BE2C (cell line): ENCODE measurements at regions not wholly inside any gene's neighbourhood (a gene's known extent, or its start where the extent isn't known, plus 50 kb on each side); places are given as distances from the start of the nearest gene placed in this dataset.

ENCODE experiments used
- DNase-seq: peaks from one replicate; pipeline ENCODE4 v3.0.0-alpha.2; 2020
- H3K27me3 ChIP-seq: fragments of 250-450 bp; sonication (Bioruptor Pico); 2 replicates; pipeline ENCODE4 v1.5.1; 2020; ENCODE audit warnings: mild to moderate bottlenecking
- H3K36me3 ChIP-seq: fragments of 250-450 bp; sonication (Bioruptor Pico); 2 replicates; pipeline ENCODE4 v1.5.1; 2020; ENCODE audit warnings: mild to moderate bottlenecking
- H3K4me1 ChIP-seq: fragments of 250-450 bp; sonication (Bioruptor Pico); 2 replicates; pipeline ENCODE4 v1.5.1; 2020
- H3K4me3 ChIP-seq: 2 replicates; pipeline ENCODE4 v1.5.1; 2011; ENCODE audit warnings: low read depth, low read length
- H3K9me3 ChIP-seq: fragments of 250-450 bp; sonication (Bioruptor Pico); 2 replicates; pipeline ENCODE4 v1.5.1; 2020
- TF ChIP-seq, protein P1 (sequence below): IDR thresholded peaks from 2 replicates; pipeline ENCODE4 v1.5.1; 2012; ENCODE audit warnings: mild to moderate bottlenecking, low read depth, low read length

DNA sequence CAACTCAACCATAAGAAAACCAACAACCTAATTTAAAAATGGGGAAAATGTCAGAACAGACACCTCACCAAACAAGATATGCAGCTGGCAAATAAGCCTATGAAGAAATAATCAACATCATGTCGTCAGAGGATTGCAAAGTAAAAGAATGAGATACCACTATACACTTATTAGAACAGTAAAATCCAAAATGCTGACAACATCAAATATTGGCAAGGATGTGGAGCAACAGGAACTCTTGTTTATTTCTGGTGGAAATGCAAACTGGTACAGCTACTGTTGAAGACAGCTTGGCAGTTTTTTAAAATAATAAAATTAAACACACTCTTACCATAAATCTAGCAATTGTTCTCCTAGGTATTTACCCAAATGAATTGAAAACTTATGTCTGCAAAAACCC lies 140.7 kb upstream of the B3GAT1 start:
- TF ChIP-seq, protein P1, sequence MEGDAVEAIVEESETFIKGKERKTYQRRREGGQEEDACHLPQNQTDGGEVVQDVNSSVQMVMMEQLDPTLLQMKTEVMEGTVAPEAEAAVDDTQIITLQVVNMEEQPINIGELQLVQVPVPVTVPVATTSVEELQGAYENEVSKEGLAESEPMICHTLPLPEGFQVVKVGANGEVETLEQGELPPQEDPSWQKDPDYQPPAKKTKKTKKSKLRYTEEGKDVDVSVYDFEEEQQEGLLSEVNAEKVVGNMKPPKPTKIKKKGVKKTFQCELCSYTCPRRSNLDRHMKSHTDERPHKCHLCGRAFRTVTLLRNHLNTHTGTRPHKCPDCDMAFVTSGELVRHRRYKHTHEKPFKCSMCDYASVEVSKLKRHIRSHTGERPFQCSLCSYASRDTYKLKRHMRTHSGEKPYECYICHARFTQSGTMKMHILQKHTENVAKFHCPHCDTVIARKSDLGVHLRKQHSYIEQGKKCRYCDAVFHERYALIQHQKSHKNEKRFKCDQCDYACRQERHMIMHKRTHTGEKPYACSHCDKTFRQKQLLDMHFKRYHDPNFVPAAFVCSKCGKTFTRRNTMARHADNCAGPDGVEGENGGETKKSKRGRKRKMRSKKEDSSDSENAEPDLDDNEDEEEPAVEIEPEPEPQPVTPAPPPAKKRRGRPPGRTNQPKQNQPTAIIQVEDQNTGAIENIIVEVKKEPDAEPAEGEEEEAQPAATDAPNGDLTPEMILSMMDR, result no peak

GRCh38 chr11:134545521-134545920 lies 133.5 kb upstream of the B3GAT1 start:
- DNase-seq, result no peak
- Histone ChIP-seq H3K4me3 (no peak overlapping the region), H3K9me3 (no peaks in the 10 kb centered on the region; the same call in 1 of the 2 replicates), H3K27me3 (peaks cover 8% of the 10 kb centered on the region; the same call in 1 of the 2 replicates), H3K4me1 (no peaks in the 10 kb centered on the region), H3K36me3 (no peaks in the 10 kb centered on the region)
- TF ChIP-seq, protein P1, result no peak

More for the DNA sequence above, 140.7 kb upstream of the B3GAT1 start:
- Histone ChIP-seq H3K4me1 (no peaks in the 10 kb centered on the region), H3K9me3 (no peaks in the 10 kb centered on the region), H3K27me3 (no peaks in the 10 kb centered on the region), H3K4me3 (no peak overlapping the region), H3K36me3 (no peaks in the 10 kb centered on the region)
- DNase-seq, result no peak

DNA sequence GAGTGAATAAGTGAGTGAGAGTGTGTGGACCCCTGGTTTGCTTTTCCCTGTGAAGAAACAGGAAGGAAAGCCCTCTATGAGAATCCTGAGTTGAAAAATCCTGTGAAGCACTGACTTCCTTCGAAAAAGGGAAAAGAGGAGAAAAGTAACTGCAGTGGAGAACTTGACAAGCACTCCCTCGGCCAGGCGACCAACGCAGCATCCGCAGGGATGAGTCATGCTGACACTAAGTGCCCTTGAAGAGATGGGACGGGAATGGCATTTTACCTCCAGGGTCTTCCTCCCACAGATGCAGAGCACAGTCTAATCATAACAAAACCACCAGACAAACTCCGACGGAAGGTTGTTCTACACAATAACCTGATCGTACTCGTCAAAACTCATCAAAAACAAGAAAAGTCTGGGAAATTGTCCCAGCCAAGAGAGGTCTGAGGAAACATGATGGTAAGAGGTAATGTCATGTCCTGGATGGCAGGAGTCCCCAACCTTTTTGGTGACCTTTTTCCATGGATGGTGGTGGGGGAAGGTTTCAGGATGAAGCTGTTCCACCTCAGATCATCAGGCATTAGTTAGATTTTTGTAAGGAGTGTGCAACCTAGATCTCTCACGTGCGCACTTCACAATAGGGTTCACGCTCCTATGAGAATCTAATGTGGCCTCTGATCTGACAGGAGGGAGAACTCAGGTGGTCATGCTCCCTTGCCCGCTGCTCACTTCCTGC lies 132.2 kb upstream of the B3GAT1 start:
- Histone ChIP-seq H3K4me1 (no peaks in the 10 kb centered on the region), H3K36me3 (no peaks in the 10 kb centered on the region), H3K27me3 (peaks cover 8% of the 10 kb centered on the region; the same call in 1 of the 2 replicates), H3K4me3 (no peak overlapping the region), H3K9me3 (no peaks in the 10 kb centered on the region; the same call in 1 of the 2 replicates)
- TF ChIP-seq, protein P1, result no peak
- no peak for DNase-seq

GRCh38 chr11:134543645-134544044 lies 131.6 kb upstream of the B3GAT1 start:
- Histone ChIP-seq H3K27me3 (peaks cover 12% of the 10 kb centered on the region), H3K36me3 (no peaks in the 10 kb centered on the region)
- TF ChIP-seq, protein P1, result no peak

GRCh38 chr11:134543241-134543640 lies 131.2 kb upstream of the B3GAT1 start:
- Histone ChIP-seq H3K4me3 (no peak overlapping the region), H3K27me3 (peaks cover 16% of the 10 kb centered on the region), H3K9me3 (no peaks in the 10 kb centered on the region; the same call in 1 of the 2 replicates), H3K36me3 (no peaks in the 10 kb centered on the region), H3K4me1 (no peaks in the 10 kb centered on the region)
- DNase-seq, result no peak
- TF ChIP-seq, protein P1, result no peak

More at GRCh38 chr11:134543645-134544044, 131.6 kb upstream of the B3GAT1 start:
- Histone ChIP-seq H3K4me1 (no peaks in the 10 kb centered on the region), H3K4me3 (no peak overlapping the region), H3K9me3 (no peaks in the 10 kb centered on the region; the same call in 1 of the 2 replicates)
- no peak for DNase-seq
